Esophagus muscularis mucosa (tissue), 3 donors: ENCODE measurements at regions not wholly inside any gene's neighbourhood (a gene's known extent, or its start where the extent isn't known, plus 50 kb on each side); places are given as distances from the start of the nearest gene placed in this dataset.

Source experiments
- POLR2A ChIP-seq: fragments of 450-650 bp; IDR thresholded peaks from one replicate; pipeline ENCODE4 v1.6.1; 2017; ENCODE audit warnings: antibody characterized with exemption, moderate library complexity, mild to moderate bottlenecking, low read depth
- POLR2AphosphoS5 ChIP-seq, 2 donors: sonication (generic); formaldehyde crosslinking; IDR thresholded peaks; one replicate each; pipeline ENCODE4 v1.6.1; 2017; ENCODE audit warnings: antibody characterized with exemption in 2 of 2
- TF ChIP-seq, protein P1 (sequence below), 3 experiments: fragments of 200-600 bp in 2 of 3; fragments of 450-650 bp in 1 of 3; sonication (generic) in 2 of 3; IDR thresholded peaks; one replicate each; pipeline ENCODE4 v1.5.1; 2017 to 2019; ENCODE audit warnings: antibody characterized with exemption in 3 of 3, mild to moderate bottlenecking in 2 of 3, moderate library complexity in 1 of 3

DNA sequence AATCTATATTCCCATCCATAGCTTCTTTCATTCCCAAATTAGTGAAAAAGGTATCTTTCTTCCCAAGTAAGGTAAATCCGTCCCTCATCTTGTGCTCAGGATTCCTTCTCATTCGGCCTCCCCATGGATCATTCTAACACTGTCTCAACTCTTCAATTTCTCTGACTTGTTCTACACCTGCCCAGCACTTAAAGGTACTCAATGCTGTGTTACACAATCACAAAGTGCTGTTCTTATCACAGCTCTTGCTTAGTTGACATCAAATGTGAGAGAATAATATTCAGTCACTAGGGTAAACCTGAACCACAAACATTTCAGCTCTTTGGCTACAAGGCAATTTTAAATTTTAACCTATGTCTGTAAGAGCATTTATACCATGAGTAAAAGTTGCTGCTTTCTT, 94.8 kb downstream of the DIRAS3 start:
- TF ChIP-seq, protein P1, sequence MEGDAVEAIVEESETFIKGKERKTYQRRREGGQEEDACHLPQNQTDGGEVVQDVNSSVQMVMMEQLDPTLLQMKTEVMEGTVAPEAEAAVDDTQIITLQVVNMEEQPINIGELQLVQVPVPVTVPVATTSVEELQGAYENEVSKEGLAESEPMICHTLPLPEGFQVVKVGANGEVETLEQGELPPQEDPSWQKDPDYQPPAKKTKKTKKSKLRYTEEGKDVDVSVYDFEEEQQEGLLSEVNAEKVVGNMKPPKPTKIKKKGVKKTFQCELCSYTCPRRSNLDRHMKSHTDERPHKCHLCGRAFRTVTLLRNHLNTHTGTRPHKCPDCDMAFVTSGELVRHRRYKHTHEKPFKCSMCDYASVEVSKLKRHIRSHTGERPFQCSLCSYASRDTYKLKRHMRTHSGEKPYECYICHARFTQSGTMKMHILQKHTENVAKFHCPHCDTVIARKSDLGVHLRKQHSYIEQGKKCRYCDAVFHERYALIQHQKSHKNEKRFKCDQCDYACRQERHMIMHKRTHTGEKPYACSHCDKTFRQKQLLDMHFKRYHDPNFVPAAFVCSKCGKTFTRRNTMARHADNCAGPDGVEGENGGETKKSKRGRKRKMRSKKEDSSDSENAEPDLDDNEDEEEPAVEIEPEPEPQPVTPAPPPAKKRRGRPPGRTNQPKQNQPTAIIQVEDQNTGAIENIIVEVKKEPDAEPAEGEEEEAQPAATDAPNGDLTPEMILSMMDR (IDR thresholded peaks at IDR 0.05), result no peak
- TF ChIP-seq POLR2AphosphoS5 (IDR thresholded peaks at IDR 0.05) (no peak), POLR2A (no peak)
